OCI-LY3 (cell line): ENCODE measurements at regions not wholly inside any gene's neighbourhood (a gene's known extent, or its start where the extent isn't known, plus 50 kb on each side); places are given as distances from the start of the nearest gene placed in this dataset.

ENCODE experiments used
- EZH2phosphoT487 ChIP-seq: fragments of 200-600 bp; shearing (Covaris generic); IDR thresholded peaks from 2 replicates; pipeline ENCODE4 v1.6.1; 2018; ENCODE audit warnings: antibody characterized with exemption, mixed run types, low read depth
- TF ChIP-seq, protein P1 (sequence below): fragments of 200-600, 300-600 bp; sonication (generic); IDR thresholded peaks from 2 replicates; pipeline ENCODE4 v1.5.1; 2014; ENCODE audit warnings: antibody characterized with exemption, low read length, low read depth

DNA sequence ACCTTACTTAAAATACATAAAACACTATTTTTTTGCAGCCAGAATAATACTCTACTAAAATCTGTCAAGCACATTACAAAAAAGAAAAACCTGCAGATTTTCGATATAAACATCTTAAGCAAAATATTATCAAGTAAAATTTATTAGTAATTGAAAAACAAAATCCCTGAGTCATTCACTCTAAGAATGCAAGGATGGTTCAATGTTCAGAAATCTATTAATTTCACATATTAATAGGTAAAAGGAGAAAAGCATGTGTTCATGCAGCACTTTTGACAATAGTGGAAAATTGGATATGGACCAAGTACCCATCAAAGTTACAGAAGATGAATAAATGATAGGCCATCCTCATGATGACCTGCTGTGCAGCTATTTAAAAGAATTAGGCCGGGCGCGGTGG is 66.2 kb upstream of the OTOS start:
- TF ChIP-seq, protein P1, sequence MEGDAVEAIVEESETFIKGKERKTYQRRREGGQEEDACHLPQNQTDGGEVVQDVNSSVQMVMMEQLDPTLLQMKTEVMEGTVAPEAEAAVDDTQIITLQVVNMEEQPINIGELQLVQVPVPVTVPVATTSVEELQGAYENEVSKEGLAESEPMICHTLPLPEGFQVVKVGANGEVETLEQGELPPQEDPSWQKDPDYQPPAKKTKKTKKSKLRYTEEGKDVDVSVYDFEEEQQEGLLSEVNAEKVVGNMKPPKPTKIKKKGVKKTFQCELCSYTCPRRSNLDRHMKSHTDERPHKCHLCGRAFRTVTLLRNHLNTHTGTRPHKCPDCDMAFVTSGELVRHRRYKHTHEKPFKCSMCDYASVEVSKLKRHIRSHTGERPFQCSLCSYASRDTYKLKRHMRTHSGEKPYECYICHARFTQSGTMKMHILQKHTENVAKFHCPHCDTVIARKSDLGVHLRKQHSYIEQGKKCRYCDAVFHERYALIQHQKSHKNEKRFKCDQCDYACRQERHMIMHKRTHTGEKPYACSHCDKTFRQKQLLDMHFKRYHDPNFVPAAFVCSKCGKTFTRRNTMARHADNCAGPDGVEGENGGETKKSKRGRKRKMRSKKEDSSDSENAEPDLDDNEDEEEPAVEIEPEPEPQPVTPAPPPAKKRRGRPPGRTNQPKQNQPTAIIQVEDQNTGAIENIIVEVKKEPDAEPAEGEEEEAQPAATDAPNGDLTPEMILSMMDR, result no peak
- TF ChIP-seq EZH2phosphoT487, result no peak
